ENCODE measurements at regions not wholly inside any gene's neighbourhood (a gene's known extent, or its start where the extent isn't known, plus 50 kb on each side); places are given as distances from the start of the nearest gene placed in this dataset.

GRCh38 chr13:65473196-65473595 is 1756.9 kb downstream of the PCDH9 start (continued):
- TF ChIP-seq POU6F1 (CRISPR knock-in tag; IDR thresholded peaks at IDR 0.05; ENCODE audit: borderline replicate concordance, low read depth) (no peak), ZNF70 (CRISPR knock-in tag; IDR thresholded peaks at IDR 0.05) (no peak), ARNTL (CRISPR knock-in tag; IDR thresholded peaks at IDR 0.05; ENCODE audit: borderline replicate concordance, low read depth) (no peak)

- TF ChIP-seq ZC3H10 (CRISPR knock-in tag; IDR thresholded peaks at IDR 0.05): no peak
- no peak for TF ChIP-seq CSDC2 (CRISPR knock-in tag; IDR thresholded peaks at IDR 0.05)
- TF ChIP-seq SNAI2 (CRISPR knock-in tag; IDR thresholded peaks at IDR 0.05): no peak
- no peak for TF ChIP-seq ZNF70 (CRISPR knock-in tag; IDR thresholded peaks at IDR 0.05)
- no peak for TF ChIP-seq TCF4 (CRISPR knock-in tag; IDR thresholded peaks at IDR 0.05; ENCODE audit: borderline replicate concordance)
- no peak for TF ChIP-seq ISL1 (CRISPR knock-in tag; IDR thresholded peaks at IDR 0.05)
- TF ChIP-seq ARNTL (CRISPR knock-in tag; IDR thresholded peaks at IDR 0.05; ENCODE audit: borderline replicate concordance, low read depth): no peak
- no peak for TF ChIP-seq ZNF8 (CRISPR knock-in tag; IDR thresholded peaks at IDR 0.05)
- TF ChIP-seq CREB5 (CRISPR knock-in tag; IDR thresholded peaks at IDR 0.05; ENCODE audit: low read depth): no peak
- no peak for TF ChIP-seq ZNF565 (CRISPR knock-in tag; conservative IDR thresholded peaks at IDR 0.05; ENCODE audit: low read depth)
- no peak for TF ChIP-seq RARB (CRISPR knock-in tag; IDR thresholded peaks at IDR 0.05)
- TF ChIP-seq PPARA (CRISPR knock-in tag; IDR thresholded peaks at IDR 0.05; ENCODE audit: borderline replicate concordance): no peak
- TF ChIP-seq GLIS3 (CRISPR knock-in tag; IDR thresholded peaks at IDR 0.05): no peak
- TF ChIP-seq ZFP30 (CRISPR knock-in tag; IDR thresholded peaks at IDR 0.05): no peak
- TF ChIP-seq ZFP3 (CRISPR knock-in tag; IDR thresholded peaks at IDR 0.05): no peak
- TF ChIP-seq TOX (CRISPR knock-in tag; IDR thresholded peaks at IDR 0.05; ENCODE audit: borderline replicate concordance): no peak
- no peak for TF ChIP-seq ESRRG (CRISPR knock-in tag; IDR thresholded peaks at IDR 0.05)
- no peak for TF ChIP-seq POU6F1 (CRISPR knock-in tag; IDR thresholded peaks at IDR 0.05; ENCODE audit: borderline replicate concordance, low read depth)
- TF ChIP-seq PATZ1 (CRISPR knock-in tag; IDR thresholded peaks at IDR 0.05; ENCODE audit: borderline replicate concordance): no peak
- TF ChIP-seq OSR1 (CRISPR knock-in tag; IDR thresholded peaks at IDR 0.05): no peak
- no peak for ATAC-seq
Observed at GRCh38 chr13:65472336-65472735, 1757.8 kb downstream of the PCDH9 start.

- ATAC-seq: no peak; the same call in 2 of the 3 replicates
- TF ChIP-seq PPARA (CRISPR knock-in tag; IDR thresholded peaks at IDR 0.05; ENCODE audit: borderline replicate concordance) (no peak), ZFP30 (CRISPR knock-in tag; IDR thresholded peaks at IDR 0.05) (no peak), TCF4 (CRISPR knock-in tag; IDR thresholded peaks at IDR 0.05; ENCODE audit: borderline replicate concordance) (no peak), SNAI2 (CRISPR knock-in tag; IDR thresholded peaks at IDR 0.05) (no peak), ARNTL (CRISPR knock-in tag; IDR thresholded peaks at IDR 0.05; ENCODE audit: borderline replicate concordance, low read depth) (no peak), ESRRG (CRISPR knock-in tag; IDR thresholded peaks at IDR 0.05) (no peak), ZC3H10 (CRISPR knock-in tag; IDR thresholded peaks at IDR 0.05) (no peak), CREB5 (CRISPR knock-in tag; IDR thresholded peaks at IDR 0.05; ENCODE audit: low read depth) (no peak), CSDC2 (CRISPR knock-in tag; IDR thresholded peaks at IDR 0.05) (no peak), TSHZ2 (CRISPR knock-in tag; IDR thresholded peaks at IDR 0.05) (no peak)
Observed at GRCh38 chr13:65470781-65471180, 1759.4 kb downstream of the PCDH9 start.
